NCI-H1694 treated with DMSO at 0.1 percent for 48 hours (cell line): ENCODE measurements at regions not wholly inside any gene's neighbourhood (a gene's known extent, or its start where the extent isn't known, plus 50 kb on each side); places are given as distances from the start of the nearest gene placed in this dataset.
"Not testable (repeated sequence)": the region's sequence is repeated elsewhere in the genome, so short reads cannot be mapped to it uniquely, and the experiment has no call there.

Experiments
- DNase-seq: peaks from one replicate; lab custom pipeline; 2025; lab: John Stamatoyannopoulos, UW

GRCh38 chr6:164072240-164072666 lies 657.7 kb downstream of the QKI start:
- DNase-seq, result no peak

- DNase-seq, result no peak
Observed at GRCh38 chr6:164069350-164069990, 655.0 kb downstream of the QKI start.

GRCh38 chr6:164068527-164068926 lies 654.0 kb downstream of the QKI start:
- DNase-seq, result no peak

- no peak for DNase-seq
Observed at GRCh38 chr6:164066766-164067165, 652.2 kb downstream of the QKI start.

GRCh38 chr6:164066335-164066734 lies 651.8 kb downstream of the QKI start:
- DNase-seq, result no peak

- no peak for DNase-seq
Observed at GRCh38 chr6:164063346-164063745, 648.8 kb downstream of the QKI start.

- DNase-seq, result no peak
Observed at GRCh38 chr6:164062872-164063271, 648.4 kb downstream of the QKI start.

GRCh38 chr6:164057876-164058275 lies 643.4 kb downstream of the QKI start:
- no peak for DNase-seq

GRCh38 chr6:164051427-164051826 lies 636.9 kb downstream of the QKI start:
- DNase-seq, result no peak

GRCh38 chr6:164049517-164049988 lies 635.0 kb downstream of the QKI start:
- DNase-seq, result no peak

GRCh38 chr6:164048840-164049516 lies 634.5 kb downstream of the QKI start:
- DNase-seq, result no peak

- DNase-seq, result no peak
Observed at GRCh38 chr6:164045082-164045481, 630.6 kb downstream of the QKI start.

- DNase-seq, result not testable (repeated sequence)
Observed at GRCh38 chr6:164043656-164044055, 629.1 kb downstream of the QKI start.

GRCh38 chr6:164042212-164042611 lies 627.7 kb downstream of the QKI start:
- no peak for DNase-seq

- no peak for DNase-seq
Observed at GRCh38 chr6:164040994-164041393, 626.5 kb downstream of the QKI start.

- no peak for DNase-seq
Observed at GRCh38 chr6:164039954-164040375, 625.4 kb downstream of the QKI start.

GRCh38 chr6:164037171-164037870 lies 622.8 kb downstream of the QKI start:
- no peak for DNase-seq

GRCh38 chr6:164035900-164036485 lies 621.5 kb downstream of the QKI start:
- DNase-seq, result no peak

GRCh38 chr6:164034602-164035140 lies 620.2 kb downstream of the QKI start:
- DNase-seq, result no peak

GRCh38 chr6:164025180-164025579 lies 610.7 kb downstream of the QKI start:
- no peak for DNase-seq

- no peak for DNase-seq
Observed at GRCh38 chr6:164023535-164023934, 609.0 kb downstream of the QKI start.

- DNase-seq, result no peak
Observed at GRCh38 chr6:164022632-164023031, 608.1 kb downstream of the QKI start.
